Spleen (tissue), 7 donors: ENCODE measurements at regions not wholly inside any gene's neighbourhood (a gene's known extent, or its start where the extent isn't known, plus 50 kb on each side); places are given as distances from the start of the nearest gene placed in this dataset.

Experiments used
- CTCF ChIP-seq, 11 experiments: fragments of 200-600 bp in 7 of 11; fragments of 450-650 bp in 4 of 11; sonication (generic) in 4 of 11; IDR thresholded peaks in 8 of 11; conservative IDR thresholded peaks in 3 of 11; 1 replicate in 7 of 11; 2 replicates in 4 of 11; pipeline versions ENCODE4 v1.4.0 to v1.8.0; 2016 to 2021; ENCODE audit warnings: antibody characterized with exemption in 11 of 11, inconsistent platforms in 4 of 11, mild to moderate bottlenecking in 1 of 11
- POLR2A ChIP-seq, 3 donors: fragments of 450-650 bp; IDR thresholded peaks; one replicate each; pipeline ENCODE4 v1.5.1; 2017; ENCODE audit warnings: antibody characterized with exemption in 3 of 3, mild to moderate bottlenecking in 1 of 3
- POLR2AphosphoS5 ChIP-seq, 3 donors: sonication (generic); formaldehyde crosslinking; IDR thresholded peaks; one replicate each; pipeline ENCODE4 v1.5.1; 2017; ENCODE audit warnings: antibody characterized with exemption in 3 of 3
- donor health status: DM: no; HTN: no; CAD: no; lungs with moderate emphysema.
- donor health status: DM: no; HTN: no; CAD: no.
- donor health status: DM: no; HTN: no; CAD: no.

GRCh38 chr22:22400099-22400498, 108.4 kb downstream of the ZNF280B start:
- TF ChIP-seq CTCF (IDR thresholded peaks at IDR 0.05 in 8 of 11, conservative IDR thresholded peaks at IDR 0.05 in 3 of 11) (no peak), POLR2A (IDR thresholded peaks at IDR 0.05) (no peak), POLR2AphosphoS5 (IDR thresholded peaks at IDR 0.05) (no peak)
